Fibroblast of the aortic adventitia (primary cell): ENCODE measurements at regions not wholly inside any gene's neighbourhood (a gene's known extent, or its start where the extent isn't known, plus 50 kb on each side); places are given as distances from the start of the nearest gene placed in this dataset.
A peak's percentile ranks its signal among the peaks of the same experiment; 100 is the strongest.
"Not testable (repeated sequence)": the region's sequence is repeated elsewhere in the genome, so short reads cannot be mapped to it uniquely, and the experiment has no call there.

ENCODE experiments used
- DNase-seq: peaks from one replicate; pipeline ENCODE4 v3.0.0-alpha.2; 2010; ENCODE audit warnings: low read depth
- H3K4me3 ChIP-seq: 2 replicates; pipeline ENCODE4 v1.5.1; 2011; ENCODE audit warnings: low read depth, mild to moderate bottlenecking, control low read depth, low read length, moderate library complexity
- TF ChIP-seq, protein P1 (sequence below): IDR thresholded peaks from 2 replicates; pipeline ENCODE4 v1.5.1; 2011; ENCODE audit warnings: mild to moderate bottlenecking, low read length, control low read depth, inconsistent platforms; ENCODE audit not compliant: insufficient read depth

DNA sequence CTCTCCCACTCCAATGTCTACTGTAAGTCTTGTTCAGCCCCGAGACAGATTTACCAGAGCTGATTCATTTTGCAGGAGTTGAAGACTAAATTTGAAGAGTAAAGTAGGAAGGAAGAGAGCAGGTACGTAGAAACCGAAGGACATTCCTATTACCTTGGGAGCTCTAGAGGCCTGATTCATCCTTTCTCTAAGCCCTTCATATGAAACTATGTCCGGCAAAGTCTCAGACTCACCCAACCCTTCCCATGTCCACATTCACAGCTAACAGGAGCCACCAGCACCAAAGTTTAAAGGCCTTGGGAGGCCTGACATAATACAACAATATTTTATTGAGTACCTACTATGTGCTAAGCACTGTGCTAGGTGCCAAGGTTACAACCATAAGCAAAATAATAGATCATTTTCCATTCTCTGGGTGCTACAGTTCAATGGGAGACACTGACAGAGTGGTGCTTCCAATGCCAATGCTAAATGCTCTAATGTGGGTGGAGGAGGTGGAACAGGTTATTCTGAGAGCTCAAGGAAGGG lies 86.6 kb downstream of the PHLDA1 start:
- no peak for DNase-seq
- TF ChIP-seq, protein P1, sequence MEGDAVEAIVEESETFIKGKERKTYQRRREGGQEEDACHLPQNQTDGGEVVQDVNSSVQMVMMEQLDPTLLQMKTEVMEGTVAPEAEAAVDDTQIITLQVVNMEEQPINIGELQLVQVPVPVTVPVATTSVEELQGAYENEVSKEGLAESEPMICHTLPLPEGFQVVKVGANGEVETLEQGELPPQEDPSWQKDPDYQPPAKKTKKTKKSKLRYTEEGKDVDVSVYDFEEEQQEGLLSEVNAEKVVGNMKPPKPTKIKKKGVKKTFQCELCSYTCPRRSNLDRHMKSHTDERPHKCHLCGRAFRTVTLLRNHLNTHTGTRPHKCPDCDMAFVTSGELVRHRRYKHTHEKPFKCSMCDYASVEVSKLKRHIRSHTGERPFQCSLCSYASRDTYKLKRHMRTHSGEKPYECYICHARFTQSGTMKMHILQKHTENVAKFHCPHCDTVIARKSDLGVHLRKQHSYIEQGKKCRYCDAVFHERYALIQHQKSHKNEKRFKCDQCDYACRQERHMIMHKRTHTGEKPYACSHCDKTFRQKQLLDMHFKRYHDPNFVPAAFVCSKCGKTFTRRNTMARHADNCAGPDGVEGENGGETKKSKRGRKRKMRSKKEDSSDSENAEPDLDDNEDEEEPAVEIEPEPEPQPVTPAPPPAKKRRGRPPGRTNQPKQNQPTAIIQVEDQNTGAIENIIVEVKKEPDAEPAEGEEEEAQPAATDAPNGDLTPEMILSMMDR = no peak
- no peak overlapping the region for H3K4me3 ChIP-seq

DNA sequence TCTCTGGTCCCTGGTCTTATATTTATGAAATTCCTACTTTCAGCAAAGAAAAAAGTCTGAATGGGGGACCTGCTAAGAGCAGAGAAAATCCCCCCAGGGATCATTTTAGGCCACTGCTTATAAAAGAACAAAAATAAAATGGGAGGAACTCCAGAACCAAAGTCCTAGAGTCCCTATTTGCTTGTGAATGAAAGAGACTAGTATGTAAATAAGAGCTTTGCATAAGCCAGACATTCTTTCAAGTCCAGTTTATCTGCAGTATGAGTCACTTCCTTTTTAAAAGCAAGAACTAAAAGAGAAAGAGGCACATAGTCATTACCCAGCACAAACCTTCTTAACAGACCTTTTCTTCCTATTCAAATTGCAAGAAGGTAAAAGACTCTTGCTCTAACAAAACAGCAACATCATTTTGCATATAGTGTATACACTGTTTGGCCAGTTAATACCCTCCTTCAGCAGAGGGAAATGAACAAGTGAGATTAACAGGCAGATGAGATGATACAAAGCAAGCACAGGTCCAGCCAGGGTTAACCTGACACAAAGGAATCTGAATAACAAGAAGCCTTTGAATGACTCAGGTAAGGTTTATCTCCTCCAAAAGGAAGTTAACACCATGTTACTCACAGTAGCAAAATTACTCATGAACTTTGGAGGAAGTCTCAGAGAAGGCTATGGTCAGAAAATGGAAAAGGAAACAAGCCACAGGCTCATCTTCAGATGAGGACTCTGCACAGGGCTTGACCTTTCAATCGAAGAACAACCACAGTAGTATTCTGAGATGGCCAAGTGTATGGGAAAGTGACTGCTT lies 87.3 kb downstream of the PHLDA1 start:
- DNase-seq = peak; percentile 90
- TF ChIP-seq, protein P1 = no peak
- H3K4me3 ChIP-seq = no peak overlapping the region

GRCh38 chr12:75943730-75944096 lies 87.9 kb downstream of the PHLDA1 start:
- no peak overlapping the region for H3K4me3 ChIP-seq
- DNase-seq = no peak
- TF ChIP-seq, protein P1 = no peak

DNA sequence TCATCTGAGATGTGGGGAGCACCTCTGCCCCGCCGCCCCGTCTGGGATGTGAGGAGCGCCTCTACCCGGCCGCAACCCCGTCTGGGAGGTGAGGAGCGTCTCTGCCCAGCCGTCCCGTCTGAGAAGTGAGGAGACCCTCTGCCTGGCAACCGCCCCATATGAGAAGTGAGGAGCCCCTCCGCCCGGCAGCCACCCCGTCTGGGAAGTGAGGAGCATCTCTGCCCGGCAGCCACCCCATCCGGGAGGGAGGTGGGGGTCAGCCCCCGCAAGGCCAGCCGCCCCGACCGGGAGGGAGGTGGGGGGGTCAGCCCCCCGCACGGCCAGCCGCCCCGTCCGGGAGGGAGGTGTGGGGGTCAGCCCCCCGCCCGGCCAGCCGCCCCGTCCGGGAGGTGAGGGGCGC lies 89.9 kb downstream of the PHLDA1 start:
- DNase-seq, H3K4me3 ChIP-seq: not testable (repeated sequence)

GRCh38 chr12:75939016-75939642 lies 92.4 kb downstream of the PHLDA1 start:
- no peak overlapping the region for H3K4me3 ChIP-seq
- DNase-seq = no peak
- TF ChIP-seq, protein P1 = no peak

DNA sequence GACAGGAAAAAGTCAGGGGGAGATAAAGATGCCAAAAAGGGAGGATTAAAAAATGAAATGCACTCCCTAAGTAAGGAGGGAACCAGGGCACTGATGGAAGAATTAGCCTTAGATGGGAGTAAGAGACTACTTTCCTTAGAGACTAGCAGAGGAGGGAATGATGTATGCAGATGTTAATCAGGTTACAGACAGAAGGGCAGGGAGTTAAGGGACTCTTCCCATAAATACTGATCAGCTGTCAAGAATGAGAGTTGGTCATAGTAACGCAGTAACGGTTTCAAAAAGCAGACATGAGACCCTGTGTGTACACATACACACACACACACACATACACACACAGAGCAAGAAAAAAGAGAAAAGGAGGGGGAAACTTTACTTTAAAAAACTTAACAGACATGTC lies 93.4 kb downstream of the PHLDA1 start:
- TF ChIP-seq, protein P1 = no peak
- H3K4me3 ChIP-seq = no peak overlapping the region
- no peak for DNase-seq

DNA sequence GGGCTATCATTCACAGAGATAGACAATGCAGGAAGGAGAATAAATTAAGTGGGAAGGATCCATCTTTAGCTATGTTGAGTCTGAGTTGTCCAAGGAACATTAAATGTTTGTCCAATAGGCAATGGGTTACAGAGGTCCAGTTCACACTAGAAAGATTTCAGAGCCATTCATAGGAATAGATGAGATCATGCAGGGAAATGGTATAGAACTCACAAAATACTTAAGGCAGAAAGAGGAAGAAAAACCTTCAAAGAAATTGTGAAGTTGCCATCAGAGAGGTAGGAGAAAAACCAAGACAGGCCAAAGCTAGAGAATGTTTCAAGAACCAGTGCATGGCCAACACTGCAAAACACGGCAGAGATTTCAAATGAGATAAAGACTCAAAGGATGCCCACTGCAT lies 94.1 kb downstream of the PHLDA1 start:
- no peak overlapping the region for H3K4me3 ChIP-seq
- no peak for DNase-seq
- TF ChIP-seq, protein P1 = no peak
